Fibroblast of peridontal ligament (primary cell): ENCODE measurements at regions not wholly inside any gene's neighbourhood (a gene's known extent, or its start where the extent isn't known, plus 50 kb on each side); places are given as distances from the start of the nearest gene placed in this dataset.
"Not testable (repeated sequence)": the region's sequence is repeated elsewhere in the genome, so short reads cannot be mapped to it uniquely, and the experiment has no call there.

ENCODE experiments used
- DNase-seq: peaks from one replicate; pipeline ENCODE4 v3.0.0-alpha.2; 2010; ENCODE audit errors: extremely low read depth

GRCh38 chr5:113652161-113652560 is 138.7 kb downstream of the YTHDC2 start:
- DNase-seq = no peak

DNA sequence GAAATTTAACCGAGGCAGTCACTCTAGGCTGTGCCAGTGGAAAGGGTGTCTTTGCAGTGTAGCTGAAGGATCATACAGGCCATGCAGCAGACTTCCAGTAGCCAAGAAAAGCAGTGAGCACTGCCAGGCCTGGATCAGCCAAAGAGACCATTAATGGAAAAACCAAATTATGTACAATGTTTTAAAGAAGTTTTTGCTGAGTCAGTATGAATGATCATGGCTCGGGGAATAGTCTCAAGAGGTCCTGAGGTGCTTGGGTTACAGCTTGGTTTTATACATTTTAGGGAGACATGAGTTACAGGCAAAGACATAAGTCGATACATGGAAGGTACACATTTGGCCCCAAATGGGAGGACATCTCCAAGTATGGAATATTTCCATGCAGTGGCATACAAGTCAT is 141.3 kb downstream of the YTHDC2 start:
- no peak for DNase-seq

DNA sequence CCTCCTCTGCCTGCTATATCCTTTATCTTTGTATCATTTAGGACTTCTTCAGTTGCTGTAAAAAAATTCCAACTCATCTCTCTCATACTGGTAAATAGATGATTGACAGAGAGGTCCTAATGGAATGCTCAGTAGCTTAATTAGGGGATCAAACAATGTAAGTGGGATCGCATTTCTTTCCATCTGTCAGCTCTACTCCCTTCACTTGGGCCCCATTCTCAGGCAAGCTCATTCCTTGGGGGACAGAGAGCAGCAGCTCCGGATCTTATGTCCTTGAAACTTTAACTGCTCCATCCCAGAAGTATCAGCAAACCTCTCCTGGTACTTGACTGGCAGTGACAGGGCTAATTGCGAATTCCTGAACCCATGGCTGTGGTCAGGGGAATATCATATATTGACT is 146.7 kb downstream of the YTHDC2 start:
- no peak for DNase-seq

DNA sequence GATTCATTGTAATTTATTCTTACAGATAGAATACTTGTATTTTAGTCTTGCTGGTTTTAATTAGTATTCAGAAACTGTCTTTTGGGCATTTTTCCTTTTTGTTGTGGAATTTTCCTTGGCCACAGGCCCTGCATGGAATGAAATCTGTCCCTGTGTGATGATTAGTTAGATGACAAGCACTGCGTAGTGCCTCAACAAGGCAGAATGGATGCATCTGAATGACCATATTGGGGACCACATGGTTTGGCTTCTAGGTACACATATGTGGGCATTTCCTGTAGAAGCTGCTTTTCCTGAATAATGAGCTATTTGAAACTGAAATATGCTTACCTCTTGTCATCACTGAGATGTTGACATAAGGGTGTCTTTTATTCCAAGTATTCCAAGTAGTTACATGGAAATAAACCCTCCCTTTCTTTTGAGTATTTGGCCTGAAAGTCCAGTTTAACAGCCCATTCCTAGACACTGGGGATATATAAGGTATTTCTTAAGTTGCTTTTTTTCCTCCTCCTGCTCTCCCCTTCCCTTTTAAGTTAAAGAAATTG is 147.3 kb downstream of the YTHDC2 start:
- DNase-seq = no peak

DNA sequence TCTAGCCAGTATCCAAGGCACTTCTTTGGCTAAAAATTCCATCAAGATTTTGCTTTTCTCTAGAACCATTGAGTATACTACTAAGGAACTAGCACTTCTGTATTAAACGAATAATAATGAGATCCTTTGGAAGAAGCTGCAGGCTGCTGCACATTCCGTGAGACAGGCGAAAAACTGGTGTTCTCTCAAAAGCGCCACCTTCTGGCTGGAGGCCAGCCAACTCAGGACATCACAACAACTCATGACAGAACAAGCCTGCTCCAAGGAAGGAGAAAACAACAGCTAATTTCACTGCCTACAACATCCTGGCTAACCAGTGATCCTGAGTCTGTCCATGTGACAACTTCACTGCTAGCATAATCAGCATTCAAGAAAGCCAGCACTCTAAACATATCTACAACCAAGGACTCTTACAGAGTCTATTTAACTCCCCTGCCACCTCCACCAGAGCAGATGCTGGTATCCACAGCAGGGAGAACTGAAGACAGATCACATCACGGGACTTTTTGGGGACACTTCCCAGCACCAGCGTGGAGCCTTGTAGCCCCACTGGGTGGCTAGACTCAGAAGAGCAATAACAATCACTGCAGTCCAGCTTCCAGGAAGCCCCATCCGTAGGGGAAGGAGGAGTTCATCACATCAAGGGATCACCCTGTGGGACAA is 150.5 kb downstream of the YTHDC2 start:
- no peak for DNase-seq

DNA sequence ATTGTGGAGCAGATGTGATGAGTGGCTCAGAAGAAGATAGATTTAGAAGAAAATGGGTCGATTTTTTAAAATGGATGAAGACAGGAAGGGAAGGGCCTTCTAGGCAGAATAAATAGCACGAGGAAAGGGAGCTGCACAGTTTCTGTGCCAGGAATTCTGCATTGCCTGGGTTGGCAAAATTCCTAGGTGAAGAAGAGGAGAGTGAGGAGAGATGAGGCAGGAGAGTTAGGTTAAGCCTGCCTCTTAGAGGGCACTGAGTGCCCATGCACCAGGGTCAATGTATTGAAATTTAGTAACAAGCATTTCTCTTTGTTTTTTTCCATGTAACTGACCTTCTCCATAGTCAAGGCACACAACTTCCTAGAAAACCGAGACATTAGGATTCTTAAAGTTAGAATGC is 159.5 kb downstream of the YTHDC2 start:
- no peak for DNase-seq

DNA sequence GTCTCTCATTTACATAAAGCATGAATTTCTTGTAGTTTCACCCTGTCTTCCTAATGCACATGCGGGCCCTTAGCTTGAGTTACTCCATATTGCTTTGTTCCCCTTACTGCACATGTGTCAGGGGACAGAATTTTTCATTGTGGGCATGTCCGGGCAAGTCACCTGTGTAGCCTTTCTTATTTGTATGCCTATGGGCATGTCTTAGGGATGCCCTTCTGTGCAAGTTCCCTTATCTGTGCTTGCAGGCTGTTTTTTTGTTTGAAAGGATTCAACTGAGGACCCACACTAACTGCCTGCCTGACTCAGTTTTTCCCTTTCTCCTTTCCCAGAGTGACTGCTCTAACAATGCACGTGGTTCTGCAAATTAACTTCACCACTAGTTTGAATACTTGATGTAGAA is 161.7 kb downstream of the YTHDC2 start:
- no peak for DNase-seq

DNA sequence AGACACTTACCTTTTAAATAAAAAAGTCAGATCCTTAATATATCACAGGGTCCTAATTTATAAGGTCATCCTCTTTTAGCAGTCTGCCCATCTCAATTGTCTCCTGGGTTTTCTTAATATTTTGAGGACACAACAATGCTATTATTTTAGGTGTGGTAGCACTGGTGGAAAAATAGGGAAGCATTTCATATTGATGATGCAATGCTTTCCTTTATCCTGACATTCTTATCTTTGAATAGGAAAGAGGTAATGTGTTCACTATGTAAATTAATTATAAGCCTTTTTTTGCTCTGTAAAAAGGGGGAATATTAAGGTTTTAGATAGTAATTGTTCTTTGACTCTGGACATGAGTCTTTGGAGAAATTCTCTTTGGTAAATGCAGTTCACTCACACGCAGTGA is 164.7 kb downstream of the YTHDC2 start:
- DNase-seq = no peak

DNA sequence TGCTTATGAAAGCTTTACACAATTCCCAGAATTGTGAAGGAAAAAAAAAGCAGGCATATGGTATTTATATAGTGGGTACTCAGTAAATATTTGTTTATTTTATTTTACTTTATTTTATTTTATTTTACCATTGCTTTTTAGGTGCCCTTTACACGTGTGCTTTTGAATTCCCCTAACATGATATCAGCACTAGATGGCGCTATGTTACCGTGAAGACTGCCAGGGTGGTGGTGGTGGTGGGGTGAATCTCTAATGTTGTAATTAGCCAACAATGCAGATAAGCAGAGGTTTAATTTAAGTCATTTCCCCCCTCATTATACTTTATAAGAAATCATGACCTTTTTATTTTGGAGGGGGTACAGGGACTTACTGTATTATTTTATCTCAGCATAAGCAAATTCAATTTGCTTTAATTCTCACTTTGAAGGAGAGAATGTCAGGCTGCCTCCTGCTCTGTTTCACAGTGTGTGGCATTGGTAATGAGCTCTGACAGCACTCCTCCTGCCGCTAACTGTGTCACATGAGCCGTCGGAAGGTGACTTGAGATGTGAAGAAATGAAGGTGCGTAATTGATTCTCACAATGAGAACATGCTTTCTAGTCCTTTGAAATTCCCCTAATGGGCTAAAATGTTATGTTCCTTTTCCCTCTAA is 165.6 kb downstream of the YTHDC2 start:
- DNase-seq = peak; percentile 47

- no peak for DNase-seq
Measured at GRCh38 chr5:113680534-113680933, 167.0 kb downstream of the YTHDC2 start.

- peak; percentile 18 for DNase-seq
Measured at GRCh38 chr5:113682497-113683136, 169.1 kb downstream of the YTHDC2 start.

- no peak for DNase-seq
Measured at GRCh38 chr5:113683211-113683610, 169.7 kb downstream of the YTHDC2 start.

GRCh38 chr5:113686599-113686998 is 173.1 kb downstream of the YTHDC2 start:
- no peak for DNase-seq

- DNase-seq = no peak
Measured at GRCh38 chr5:113689647-113690046, 176.2 kb downstream of the YTHDC2 start.

- no peak for DNase-seq
Measured at GRCh38 chr5:113692466-113692865, 179.0 kb downstream of the YTHDC2 start.

DNA sequence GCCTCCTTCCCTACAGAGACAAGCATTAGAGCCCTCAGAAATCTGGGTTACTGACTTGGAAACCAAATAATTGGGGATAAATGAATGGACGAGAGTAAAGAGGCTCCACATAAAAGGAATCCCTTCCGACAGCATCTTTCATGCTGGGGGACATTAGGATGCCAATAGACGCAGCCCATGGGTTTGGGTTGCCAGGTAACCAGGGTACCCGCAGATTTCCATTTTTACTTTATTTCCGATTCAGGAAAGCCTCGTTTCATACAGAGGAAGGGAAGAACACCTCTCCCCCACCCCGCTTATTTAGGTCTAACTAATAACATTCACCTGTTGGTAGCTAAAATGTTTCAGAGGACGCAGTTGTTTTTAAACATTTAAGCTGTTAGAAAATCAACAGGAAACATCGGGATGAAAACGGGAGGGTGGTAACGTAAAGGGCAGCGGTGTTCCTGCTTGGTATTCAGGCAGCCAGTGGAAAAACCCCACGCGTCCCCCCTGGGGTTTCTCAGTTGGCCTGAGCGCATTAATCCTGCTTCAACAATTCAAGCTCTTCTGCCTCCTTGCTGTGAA is 179.5 kb downstream of the YTHDC2 start:
- DNase-seq = no peak

DNA sequence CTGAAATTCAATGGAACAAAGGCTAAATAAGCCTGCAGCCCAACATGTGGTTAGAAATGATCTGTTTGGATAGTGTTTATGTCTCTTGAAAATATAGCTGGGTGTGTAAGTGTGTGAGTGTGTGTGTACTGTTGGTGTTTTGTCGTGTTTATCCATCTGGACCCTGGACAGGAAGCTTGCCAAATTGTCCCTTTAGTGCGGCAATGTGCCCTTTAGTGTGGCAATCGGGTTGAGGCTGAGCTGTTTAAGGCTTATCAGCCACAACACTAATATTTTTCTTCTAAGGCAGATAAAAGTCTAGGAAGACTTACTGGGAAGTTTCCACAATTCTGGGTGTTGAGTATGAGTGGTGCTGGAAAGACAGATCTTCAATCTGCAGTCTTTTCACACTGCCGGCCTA is 180.2 kb downstream of the YTHDC2 start:
- no peak for DNase-seq

DNA sequence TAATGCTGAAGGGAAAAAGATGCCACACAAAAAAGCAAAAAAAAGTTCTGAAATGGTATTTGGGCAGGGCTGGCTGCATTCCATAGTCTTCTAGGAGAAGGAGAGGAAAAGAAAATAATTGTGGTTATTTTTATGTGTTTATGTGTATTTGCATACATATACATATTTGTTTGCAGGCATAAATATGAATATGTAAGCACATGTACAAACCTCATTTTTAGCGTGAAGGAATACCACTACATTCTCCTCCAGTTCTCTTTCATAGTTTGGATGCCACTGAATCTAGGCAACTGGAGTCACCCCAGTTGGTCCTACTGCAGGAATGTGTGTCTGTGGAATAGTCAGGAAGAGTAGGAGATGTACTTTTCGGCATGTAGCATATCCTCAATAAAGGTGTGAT is 181.1 kb downstream of the YTHDC2 start:
- no peak for DNase-seq

GRCh38 chr5:113703266-113703665 is 189.8 kb downstream of the YTHDC2 start:
- no peak for DNase-seq

DNA sequence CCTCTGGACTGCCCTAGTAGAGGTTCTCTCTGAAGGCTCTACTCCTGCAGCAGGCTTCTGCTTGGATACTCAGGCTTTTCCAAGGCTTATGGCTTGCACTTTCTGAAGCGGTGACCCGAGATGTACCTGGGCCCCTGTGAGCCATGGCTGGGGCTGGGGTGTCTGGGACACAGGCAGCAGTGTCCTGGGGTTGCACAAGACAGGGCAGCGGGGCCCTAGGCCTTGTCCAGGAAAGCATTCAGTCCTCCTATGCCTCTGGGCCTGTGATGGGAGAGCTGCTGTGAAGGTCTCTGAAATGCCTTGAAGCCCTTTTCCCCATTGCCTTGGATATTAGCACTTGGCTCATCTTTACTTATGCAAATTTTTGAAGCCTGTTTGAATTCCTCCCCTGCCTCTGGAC is 192.2 kb downstream of the YTHDC2 start:
- DNase-seq = no peak

- no peak for DNase-seq
Measured at GRCh38 chr5:113713051-113713450, 199.6 kb downstream of the YTHDC2 start.

DNA sequence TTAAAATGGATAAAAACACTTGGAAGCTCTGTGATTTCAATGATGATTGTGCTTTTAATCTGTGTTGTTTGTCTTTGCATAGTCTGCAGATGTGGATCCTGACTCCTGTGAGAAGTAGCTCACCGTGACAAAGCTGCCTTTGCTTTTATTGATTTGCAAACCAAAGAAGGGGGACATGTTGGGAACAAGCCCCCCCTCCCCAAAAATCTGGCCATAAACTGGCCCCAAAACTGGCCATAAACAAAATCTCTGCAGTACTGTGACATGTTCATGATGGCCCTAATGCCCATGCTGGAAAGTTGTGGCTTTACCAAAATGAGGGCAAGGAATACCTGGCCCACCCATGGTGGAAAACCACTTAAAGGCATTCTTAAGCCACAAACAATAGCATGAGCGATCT is 202.4 kb downstream of the YTHDC2 start:
- not testable (repeated sequence) for DNase-seq

DNA sequence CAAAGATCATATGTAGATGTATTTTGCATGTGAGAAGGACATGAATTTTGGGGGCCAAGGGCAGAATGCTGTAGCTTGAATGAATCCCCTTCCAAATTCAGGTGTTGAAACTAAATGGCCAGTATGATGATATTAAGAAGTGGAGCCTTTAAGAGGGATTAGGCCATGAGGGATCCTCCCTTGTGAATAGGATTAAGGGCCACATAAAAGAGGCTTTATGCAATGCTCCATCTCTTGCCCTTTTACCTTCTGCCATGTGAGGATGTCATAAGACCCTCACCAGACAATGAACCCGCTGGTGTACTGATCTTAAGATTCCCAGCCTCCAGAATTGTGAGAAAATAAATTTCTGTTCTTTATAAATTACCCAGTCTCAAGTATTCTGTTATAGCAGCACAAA is 206.1 kb downstream of the YTHDC2 start:
- no peak for DNase-seq
